ENCODE measurements at regions not wholly inside any gene's neighbourhood (a gene's known extent, or its start where the extent isn't known, plus 50 kb on each side); places are given as distances from the start of the nearest gene placed in this dataset.
"Not testable (repeated sequence)": the region's sequence is repeated elsewhere in the genome, so short reads cannot be mapped to it uniquely, and the experiment has no call there.

DNA sequence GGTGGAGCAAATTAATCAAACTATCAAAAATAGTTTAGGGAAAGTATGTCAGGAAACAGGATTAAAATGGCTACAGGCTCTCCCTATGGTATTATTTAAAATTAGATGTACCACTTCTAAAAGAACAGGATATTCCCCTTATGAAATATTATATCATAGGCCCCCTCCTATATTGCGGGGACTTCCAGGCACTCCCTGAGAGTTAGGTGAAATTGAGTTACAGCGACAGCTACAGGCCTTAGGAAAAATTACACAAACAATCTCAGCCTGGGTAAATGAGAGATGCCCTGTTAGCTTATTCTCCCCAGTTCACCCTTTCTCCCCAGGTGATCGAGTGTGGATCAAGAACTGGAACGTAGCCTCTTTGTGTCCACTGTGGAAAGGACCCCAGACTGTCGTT, 86.7 kb upstream of the DEFB108B start:
- TF ChIP-seq, protein P1, sequence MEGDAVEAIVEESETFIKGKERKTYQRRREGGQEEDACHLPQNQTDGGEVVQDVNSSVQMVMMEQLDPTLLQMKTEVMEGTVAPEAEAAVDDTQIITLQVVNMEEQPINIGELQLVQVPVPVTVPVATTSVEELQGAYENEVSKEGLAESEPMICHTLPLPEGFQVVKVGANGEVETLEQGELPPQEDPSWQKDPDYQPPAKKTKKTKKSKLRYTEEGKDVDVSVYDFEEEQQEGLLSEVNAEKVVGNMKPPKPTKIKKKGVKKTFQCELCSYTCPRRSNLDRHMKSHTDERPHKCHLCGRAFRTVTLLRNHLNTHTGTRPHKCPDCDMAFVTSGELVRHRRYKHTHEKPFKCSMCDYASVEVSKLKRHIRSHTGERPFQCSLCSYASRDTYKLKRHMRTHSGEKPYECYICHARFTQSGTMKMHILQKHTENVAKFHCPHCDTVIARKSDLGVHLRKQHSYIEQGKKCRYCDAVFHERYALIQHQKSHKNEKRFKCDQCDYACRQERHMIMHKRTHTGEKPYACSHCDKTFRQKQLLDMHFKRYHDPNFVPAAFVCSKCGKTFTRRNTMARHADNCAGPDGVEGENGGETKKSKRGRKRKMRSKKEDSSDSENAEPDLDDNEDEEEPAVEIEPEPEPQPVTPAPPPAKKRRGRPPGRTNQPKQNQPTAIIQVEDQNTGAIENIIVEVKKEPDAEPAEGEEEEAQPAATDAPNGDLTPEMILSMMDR (IDR thresholded peaks at IDR 0.05), result peak in 4 of 12 donors; percentile 17 to 28 (median 22)
- ATAC-seq; H3K4me1 ChIP-seq; intact Hi-C loops (cut with DNase I); H3K36me3 ChIP-seq; DNase-seq; H3K9me3 ChIP-seq; H3K4me3 ChIP-seq; H3K27ac ChIP-seq: not testable (repeated sequence)
- peaks cover 0 to 22% (median 0%) of the 10 kb centered on the region in 9 donors for H3K27me3 ChIP-seq
- WGBS, 4 donors, result 40 to 70% (median 54%) methylated on average over 2 to 3 of the region's 5 CpGs

DNA sequence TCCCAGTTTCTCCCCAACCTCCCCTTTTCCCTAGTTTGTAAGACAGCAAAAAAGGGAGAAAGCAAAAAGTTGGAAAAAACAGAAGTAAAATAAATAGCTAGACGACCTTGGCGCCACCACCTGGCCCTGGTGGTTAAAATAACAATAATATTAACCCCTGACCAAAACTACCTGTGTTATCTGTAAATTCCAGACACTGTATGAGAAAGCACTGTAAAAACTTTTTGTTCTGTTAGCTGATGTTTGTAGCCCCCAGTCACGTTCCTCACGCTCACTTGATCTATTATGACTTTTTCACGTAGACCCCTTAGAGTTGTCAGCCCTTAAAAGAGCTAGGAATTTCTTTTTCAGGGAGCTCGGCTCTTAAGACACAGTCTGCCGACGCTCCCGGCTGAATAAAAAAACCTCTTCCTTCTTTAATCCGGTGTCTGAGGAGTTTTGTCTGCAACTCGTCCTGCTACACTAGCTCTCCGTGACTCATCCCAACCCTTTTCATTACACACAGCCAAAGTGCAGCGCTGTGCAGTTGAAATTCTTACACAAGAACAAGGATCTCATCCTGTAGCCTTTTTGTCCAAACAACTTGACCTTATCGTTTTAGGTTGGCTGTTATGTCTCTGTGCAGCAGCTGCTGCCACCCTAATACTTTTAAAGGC, 83.9 kb upstream of the DEFB108B start:
- H3K9me3 ChIP-seq; ATAC-seq; H3K4me3 ChIP-seq; intact Hi-C loops (cut with DNase I); DNase-seq; H3K4me1 ChIP-seq; H3K27ac ChIP-seq; H3K36me3 ChIP-seq: not testable (repeated sequence)
- peaks cover 0 to 31% (median 2%) of the 10 kb centered on the region in 9 donors for H3K27me3 ChIP-seq
- 30 to 45% (median 41%) methylated on average over 14 of the region's 14 CpGs for WGBS, 4 donors

DNA sequence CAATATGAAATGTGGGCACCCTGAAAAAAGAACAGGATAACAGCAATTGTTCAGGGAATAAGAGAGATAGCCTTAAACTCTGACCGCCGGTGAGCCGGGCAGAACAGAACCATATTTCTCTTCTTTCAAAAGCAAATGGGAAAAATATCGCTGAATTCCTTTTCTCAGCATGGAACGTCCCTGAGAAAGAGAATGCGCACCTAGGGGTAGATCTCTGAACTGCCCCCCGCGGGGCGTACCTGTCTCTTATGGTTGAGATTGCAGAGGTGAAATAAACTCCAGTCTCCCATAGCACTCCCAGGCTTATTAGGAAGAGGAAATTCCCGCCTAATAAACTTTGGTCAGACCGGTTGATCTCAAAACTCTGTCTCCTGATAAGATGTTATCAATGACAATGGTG, 82.1 kb upstream of the DEFB108B start:
- H3K27me3 ChIP-seq, result peaks cover 0 to 26% (median 0%) of the 10 kb centered on the region in 9 donors
- WGBS, 4 donors, result 44 to 54% (median 52%) methylated on average over 11 of the region's 11 CpGs

DNA sequence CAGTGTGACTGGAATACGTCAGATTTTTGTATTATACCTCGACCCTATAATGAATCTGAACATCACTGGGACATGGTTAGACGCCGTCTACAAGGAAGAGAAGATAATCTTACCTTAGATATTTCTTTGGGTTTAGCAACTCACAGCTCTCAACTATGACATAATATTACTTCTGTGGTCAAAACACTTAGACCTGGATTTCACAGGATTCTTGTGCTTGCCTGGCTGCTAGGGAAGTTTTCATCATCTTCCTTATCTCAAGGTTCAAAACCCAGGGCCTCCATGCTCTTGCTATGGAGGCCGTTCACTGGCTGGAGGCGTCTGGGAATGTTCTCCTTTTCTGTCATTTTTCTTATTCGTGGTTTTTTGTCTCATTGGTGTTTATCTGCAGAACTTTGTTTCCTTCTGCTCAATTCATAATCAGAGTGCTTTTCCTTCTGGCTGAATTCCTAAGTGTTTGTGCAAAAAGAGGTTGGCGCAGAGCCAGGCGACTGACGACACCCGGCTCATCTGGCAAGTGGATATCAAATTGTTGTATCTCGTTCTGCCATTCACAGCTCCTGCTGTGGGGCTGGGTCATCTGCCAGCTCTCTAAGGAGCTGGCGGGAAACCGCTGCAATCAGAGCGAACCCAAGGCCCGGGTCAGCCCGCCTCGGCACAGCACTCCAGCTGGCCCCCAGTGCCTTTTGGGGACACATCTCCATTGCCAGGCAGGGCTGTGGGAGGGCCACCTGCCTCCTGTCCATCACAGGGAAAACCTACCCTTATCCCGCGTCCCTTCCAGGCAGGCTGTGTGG, 68.1 kb upstream of the DEFB108B start:
- H3K27ac ChIP-seq, result peak overlapping the region in 2 of 12 donors; percentile 23 to 27
- peak in 4 of 5 donors; percentile 15 to 69 (median 41) for DNase-seq
- H3K4me1 ChIP-seq; H3K4me3 ChIP-seq; intact Hi-C loops (cut with DNase I); H3K9me3 ChIP-seq; ATAC-seq; H3K27me3 ChIP-seq; H3K36me3 ChIP-seq: not testable (repeated sequence)
- WGBS, 4 donors, result 24 to 36% (median 30%) methylated on average over 19 to 20 of the region's 20 CpGs

More for the DNA sequence above, 82.1 kb upstream of the DEFB108B start:
- H3K4me1 ChIP-seq; H3K9me3 ChIP-seq; H3K4me3 ChIP-seq; H3K27ac ChIP-seq; DNase-seq; H3K36me3 ChIP-seq; intact Hi-C loops (cut with DNase I); ATAC-seq: not testable (repeated sequence)

DNA sequence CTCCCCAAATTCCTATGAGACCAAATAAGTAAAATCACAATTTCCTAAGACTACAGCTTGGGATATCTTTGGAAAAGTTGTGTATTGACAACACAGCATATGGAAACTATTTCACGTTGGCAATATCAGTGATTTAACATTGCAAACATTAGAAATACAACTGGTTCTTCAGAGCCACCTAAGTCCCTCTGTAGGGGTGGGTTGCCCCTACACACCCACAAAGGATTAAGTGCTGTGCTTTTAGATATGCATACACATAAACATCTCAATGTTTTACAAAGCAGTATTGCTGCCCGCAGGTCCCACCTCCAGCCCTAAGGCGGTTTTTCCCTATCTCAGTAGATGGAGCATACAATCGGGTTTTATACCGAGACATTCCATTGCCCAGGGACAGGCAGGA, 66.0 kb upstream of the DEFB108B start:
- H3K9me3 ChIP-seq; ATAC-seq; H3K4me1 ChIP-seq; H3K36me3 ChIP-seq; H3K27ac ChIP-seq; H3K4me3 ChIP-seq; H3K27me3 ChIP-seq; DNase-seq; intact Hi-C loops (cut with DNase I): not testable (repeated sequence)
- WGBS, 4 donors, result 48 to 76% (median 61%) methylated on average over 2 to 5 of the region's 5 CpGs

DNA sequence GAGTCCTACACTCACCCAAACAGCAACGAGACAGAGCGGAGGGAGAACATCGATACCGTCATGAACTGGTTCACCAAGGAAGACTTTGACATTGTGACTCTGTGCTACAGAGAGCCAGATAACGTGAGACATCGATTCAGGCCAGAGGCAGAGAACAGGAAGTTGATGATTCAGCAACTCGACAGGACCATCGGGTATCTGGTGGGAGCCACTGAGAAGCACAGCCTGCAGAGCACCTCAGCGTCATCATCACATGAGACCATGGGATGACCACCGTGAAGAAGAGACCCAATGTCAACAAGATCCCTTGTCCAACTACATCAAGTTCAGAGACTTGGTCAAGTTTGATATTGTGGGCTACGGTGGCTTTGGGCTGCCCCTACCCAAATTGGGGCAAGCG, 60.8 kb upstream of the DEFB108B start:
- H3K27ac ChIP-seq; intact Hi-C loops (cut with DNase I); H3K27me3 ChIP-seq; ATAC-seq; H3K4me1 ChIP-seq; DNase-seq; H3K4me3 ChIP-seq; H3K36me3 ChIP-seq; H3K9me3 ChIP-seq: not testable (repeated sequence)
- WGBS, 4 donors, result 74 to 82% (median 78%) methylated on average over 12 of the region's 12 CpGs
